Endothelial cell of umbilical vein (primary cell): ENCODE measurements at regions not wholly inside any gene's neighbourhood (a gene's known extent, or its start where the extent isn't known, plus 50 kb on each side); places are given as distances from the start of the nearest gene placed in this dataset.

ENCODE experiments used
- BruUV-seq: library from RNA; stranded (reverse); fragments of 400-500 nt; replicated peaks from 2 replicates; lab custom pipeline; 2021; lab: Mats Ljungman, UMichigan
- CTCF ChIA-PET: fragments of 300-600, 350-600 bp; sonication (Branson Sonifier 250); formaldehyde crosslinking; loops from one replicate; lab custom pipeline; 2021; ENCODE audit warnings: antibody characterized with exemption, inconsistent platforms; lab: Charles Lee
- POLR2A ChIA-PET: fragments of 300-600, 350-600 bp; sonication (Branson Sonifier 250); formaldehyde crosslinking; loops from one replicate; lab custom pipeline; 2021; ENCODE audit warnings: antibody characterized with exemption, inconsistent platforms; lab: Charles Lee
- DNase-seq: peaks from one replicate; pipeline ENCODE4 v3.0.0-alpha.2; 2011; ENCODE audit warnings: low read depth, low spot score
- FAIRE-seq: peaks from 2 replicates; lab custom pipeline; 2011; peaks lifted over from hg19 to GRCh38; lab: Jason Lieb, UNC
- H2AFZ ChIP-seq: 2 replicates; pipeline ENCODE4 v1.6.0; 2012; ENCODE audit warnings: low read depth, low read length, control low read depth, inconsistent platforms
- H3K27ac ChIP-seq: 2 replicates; pipeline ENCODE4 v1.5.1; 2011; ENCODE audit warnings: low read depth, mild to moderate bottlenecking, control low read depth, low read length, moderate library complexity; ENCODE audit not compliant: insufficient read depth
- H3K27me3 ChIP-seq, 2 experiments: 2 replicates each; pipeline versions ENCODE4 v1.6.0 to v1.6.1; 2011; ENCODE audit warnings: low read length in 2 of 2, mixed read lengths in 1 of 2; ENCODE audit not compliant: control insufficient read depth in 2 of 2, insufficient read depth in 2 of 2
- H3K36me3 ChIP-seq, 2 experiments: 2 replicates in 1 of 2; 3 replicates in 1 of 2; pipeline ENCODE4 v1.5.1; 2011; ENCODE audit warnings: low read length in 2 of 2, mild to moderate bottlenecking in 1 of 2, moderate library complexity in 1 of 2; ENCODE audit not compliant: control insufficient read depth in 2 of 2, insufficient read depth in 2 of 2; ENCODE audit errors: extremely low read depth in 1 of 2
- H3K4me1 ChIP-seq: 3 replicates; pipeline ENCODE4 v1.5.1; 2011; ENCODE audit warnings: mild to moderate bottlenecking, low read length; ENCODE audit not compliant: control insufficient read depth, insufficient read depth; ENCODE audit errors: extremely low read depth
- H3K4me2 ChIP-seq: 2 replicates; pipeline ENCODE4 v1.6.1; 2011; ENCODE audit warnings: low read length, control low read depth, mixed read lengths; ENCODE audit not compliant: insufficient read depth
- H3K4me3 ChIP-seq, 3 experiments: fragments of 200-600 bp in 1 of 3; sonication (generic), shearing (Covaris generic) in 1 of 3; replicated peaks in 1 of 3; 2 replicates each; pipeline ENCODE4 v1.5.1; 2011 to 2016; ENCODE audit warnings: control low read depth in 3 of 3, low read length in 3 of 3, mild to moderate bottlenecking in 2 of 3, inconsistent platforms in 1 of 3, low read depth in 1 of 3, moderate library complexity in 1 of 3; ENCODE audit not compliant: insufficient read depth in 1 of 3
- H3K79me2 ChIP-seq: 2 replicates; pipeline ENCODE4 v1.6.0; 2012; ENCODE audit warnings: low read length, inconsistent platforms; ENCODE audit not compliant: control insufficient read depth, insufficient read depth
- H3K9ac ChIP-seq: replicated peaks from 2 replicates; pipeline ENCODE3; 2011; ENCODE audit warnings: low read length, control low read depth; ENCODE audit not compliant: insufficient read depth; ENCODE audit errors: extremely low read depth
- H3K9me1 ChIP-seq: replicated peaks from 3 replicates; pipeline ENCODE4 v1.6.0; 2011; ENCODE audit warnings: mild to moderate bottlenecking, low read length; ENCODE audit not compliant: control insufficient read depth, insufficient read depth; ENCODE audit errors: extremely low read depth
- H3K9me3 ChIP-seq: replicated peaks from 2 replicates; pipeline ENCODE4 v1.5.1; 2012; ENCODE audit warnings: low read length, inconsistent platforms; ENCODE audit not compliant: control insufficient read depth, insufficient read depth
- H4K20me1 ChIP-seq: replicated peaks from 2 replicates; pipeline ENCODE3; 2011; ENCODE audit warnings: mild to moderate bottlenecking, low read length; ENCODE audit not compliant: control insufficient read depth, insufficient read depth; ENCODE audit errors: extremely low read depth
- EZH2 ChIP-seq: IDR thresholded peaks from 2 replicates; pipeline ENCODE4 v1.6.1; 2012; ENCODE audit warnings: borderline replicate concordance, low read depth, mild to moderate bottlenecking, moderate library complexity, low read length, inconsistent platforms; ENCODE audit not compliant: severe bottlenecking
- FOS ChIP-seq: IDR thresholded peaks from 2 replicates; pipeline ENCODE4 v1.6.1; 2011; ENCODE audit warnings: mild to moderate bottlenecking, low read length, moderate library complexity, borderline replicate concordance; ENCODE audit not compliant: insufficient read depth
- GATA2 ChIP-seq: IDR thresholded peaks from 2 replicates; pipeline ENCODE4 v1.7.0; 2011; ENCODE audit warnings: low read depth, mild to moderate bottlenecking, moderate library complexity, mixed read lengths, low read length; ENCODE audit not compliant: insufficient read length, insufficient read depth
- JUN ChIP-seq: IDR thresholded peaks from 2 replicates; pipeline ENCODE4 v1.6.1; 2011; ENCODE audit warnings: borderline replicate concordance, low read depth; ENCODE audit not compliant: insufficient read length, insufficient read depth
- MYC ChIP-seq: IDR thresholded peaks from one replicate; pipeline ENCODE4 v1.6.1; 2011; ENCODE audit warnings: mild to moderate bottlenecking, low read depth, low read length
- POLR2A ChIP-seq: IDR thresholded peaks from 2 replicates; pipeline ENCODE4 v1.6.1; 2012; ENCODE audit warnings: low read depth, mild to moderate bottlenecking, control low read depth, low read length
- POLR2AphosphoS5 ChIP-seq: IDR thresholded peaks from 2 replicates; pipeline ENCODE4 v1.6.1; 2012; ENCODE audit warnings: low read depth, mild to moderate bottlenecking, control low read depth, low read length, moderate library complexity; ENCODE audit not compliant: insufficient read depth
- dilution Hi-C: fragments of 300-500 bp; cut with MboI; formaldehyde crosslinking; loops from one replicate; pipeline ENCODE4 v1.15.0; 2019; ENCODE audit warnings: low sequenced_read_pairs; ENCODE audit not compliant: extremely low pct_ligation_motif_present
- intact Hi-C: fragments of 100-400 bp; cut with micrococcal nuclease; formaldehyde crosslinking; loops from one replicate; pipeline ENCODE4 v1.10.0; 2022
- TF ChIP-seq, protein P1 (sequence below): IDR thresholded peaks from 2 replicates; pipeline ENCODE4 v1.6.1; 2011; ENCODE audit not compliant: insufficient read depth, insufficient read length
- TF ChIP-seq, protein P2 (sequence below), 2 donors: IDR thresholded peaks; 1 replicate in 1 of 2; 2 replicates in 1 of 2; pipeline ENCODE4 v1.5.1; 2011; ENCODE audit warnings: low read length in 2 of 2, mild to moderate bottlenecking in 2 of 2, moderate library complexity in 2 of 2, control low read depth in 1 of 2, inconsistent platforms in 1 of 2, low read depth in 1 of 2; ENCODE audit not compliant: insufficient read depth in 1 of 2; ENCODE audit errors: extremely low read depth in 1 of 2

DNA sequence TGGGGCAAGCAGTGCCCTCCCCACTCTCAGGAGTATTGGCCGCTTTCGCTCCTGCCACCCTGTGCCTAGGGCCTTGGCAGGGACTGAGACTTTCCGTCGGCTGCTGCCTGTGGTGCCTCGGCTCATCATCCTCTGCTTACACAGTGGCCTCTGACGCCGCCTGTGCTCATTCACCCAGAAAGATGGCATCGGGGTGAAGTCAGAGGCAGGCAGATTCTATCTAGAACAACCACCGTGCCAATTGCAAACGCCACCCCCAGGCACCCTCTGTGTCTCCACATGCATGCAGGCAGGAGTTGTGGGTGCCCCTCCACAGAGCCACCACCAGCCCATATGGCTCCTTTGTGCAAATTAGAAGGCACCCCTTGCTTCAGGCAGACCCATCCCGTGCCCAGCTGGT is 154.2 kb upstream of the GSE1 start:
- DNase-seq (no peak), FAIRE-seq (no peak)
- no peaks in the 10 kb centered on the region for H3K9me1 ChIP-seq
- H3K9me3 ChIP-seq: no peaks in the 10 kb centered on the region
- dilution Hi-C loops: no loop called here
- H4K20me1 ChIP-seq: no peaks in the 10 kb centered on the region
- intact Hi-C loops: no loop called here
- H3K4me3 ChIP-seq: no peak overlapping the region
- no peaks in the 10 kb centered on the region for H3K36me3 ChIP-seq
- TF ChIP-seq FOS (no peak), JUN (no peak), EZH2 (no peak), GATA2 (no peak), POLR2AphosphoS5 (no peak), MYC (no peak), POLR2A (no peak)
- TF ChIP-seq, protein P1, sequence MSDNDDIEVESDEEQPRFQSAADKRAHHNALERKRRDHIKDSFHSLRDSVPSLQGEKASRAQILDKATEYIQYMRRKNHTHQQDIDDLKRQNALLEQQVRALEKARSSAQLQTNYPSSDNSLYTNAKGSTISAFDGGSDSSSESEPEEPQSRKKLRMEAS: no peak
- TF ChIP-seq, protein P2, sequence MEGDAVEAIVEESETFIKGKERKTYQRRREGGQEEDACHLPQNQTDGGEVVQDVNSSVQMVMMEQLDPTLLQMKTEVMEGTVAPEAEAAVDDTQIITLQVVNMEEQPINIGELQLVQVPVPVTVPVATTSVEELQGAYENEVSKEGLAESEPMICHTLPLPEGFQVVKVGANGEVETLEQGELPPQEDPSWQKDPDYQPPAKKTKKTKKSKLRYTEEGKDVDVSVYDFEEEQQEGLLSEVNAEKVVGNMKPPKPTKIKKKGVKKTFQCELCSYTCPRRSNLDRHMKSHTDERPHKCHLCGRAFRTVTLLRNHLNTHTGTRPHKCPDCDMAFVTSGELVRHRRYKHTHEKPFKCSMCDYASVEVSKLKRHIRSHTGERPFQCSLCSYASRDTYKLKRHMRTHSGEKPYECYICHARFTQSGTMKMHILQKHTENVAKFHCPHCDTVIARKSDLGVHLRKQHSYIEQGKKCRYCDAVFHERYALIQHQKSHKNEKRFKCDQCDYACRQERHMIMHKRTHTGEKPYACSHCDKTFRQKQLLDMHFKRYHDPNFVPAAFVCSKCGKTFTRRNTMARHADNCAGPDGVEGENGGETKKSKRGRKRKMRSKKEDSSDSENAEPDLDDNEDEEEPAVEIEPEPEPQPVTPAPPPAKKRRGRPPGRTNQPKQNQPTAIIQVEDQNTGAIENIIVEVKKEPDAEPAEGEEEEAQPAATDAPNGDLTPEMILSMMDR (IDR thresholded peaks at IDR 0.05; ENCODE audit: extremely low read depth in 1 of 2, insufficient read depth in 1 of 2, low read depth in 1 of 2, low read length in 2 of 2): no peak
- H3K27me3 ChIP-seq: peaks cover 20 to 24% of the 10 kb centered on the region in 2 experiments
- no peak overlapping the region for H3K9ac ChIP-seq
- H3K27ac ChIP-seq: no peak overlapping the region
- no peak overlapping the region for H2AFZ ChIP-seq
- no TSS peak for BruUV-seq
- H3K4me2 ChIP-seq: no peak overlapping the region
- H3K79me2 ChIP-seq: no peaks in the 10 kb centered on the region
- ChIA-PET POLR2A (no interaction called here), CTCF (interaction anchor here (1.1 kb wide), 2 partner anchors 15 to 157 kb away, joined by 3 to 4 read pairs; no protein-coding TSS in a partner anchor)
- H3K4me1 ChIP-seq: no peaks in the 10 kb centered on the region
